ENCODE measurements at regions not wholly inside any gene's neighbourhood (a gene's known extent, or its start where the extent isn't known, plus 50 kb on each side); places are given as distances from the start of the nearest gene placed in this dataset.

DNA sequence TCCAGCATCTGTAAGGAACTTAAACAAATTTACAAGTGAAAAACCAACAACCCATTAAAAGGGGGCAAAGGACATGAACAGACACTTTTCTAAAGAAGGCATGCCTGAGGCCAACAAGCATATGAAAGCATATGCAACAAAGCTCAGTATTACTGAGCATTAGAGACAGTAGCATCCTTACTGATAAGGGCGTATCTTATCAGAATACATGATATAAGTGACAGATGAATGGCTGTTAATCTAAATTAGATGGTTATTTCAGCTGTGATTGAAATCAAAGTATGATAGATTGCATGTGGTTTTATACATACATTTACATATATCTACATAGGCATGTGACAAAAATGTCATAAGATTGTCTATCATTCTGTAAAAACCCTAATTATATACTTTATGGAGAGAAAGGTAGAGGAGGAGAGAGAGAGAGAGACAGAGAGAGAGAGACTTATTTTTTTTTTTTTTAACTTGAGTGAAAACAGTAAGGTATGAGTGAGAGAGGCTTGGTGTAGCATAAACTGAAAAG, 1240.7 kb downstream of the FAM181B start:
- H2BK5ac ChIP-seq (ENCODE audit: low read depth, low read length, poor library complexity, severe bottlenecking), result no peak overlapping the region
- H3K4me2 ChIP-seq (ENCODE audit: low read depth, low read length), result no peak overlapping the region
- no peak overlapping the region for H3K27ac ChIP-seq (ENCODE audit: insufficient read depth, low read length)
- BruUV-seq (replicated peaks), result no TSS peak
- no peak overlapping the region for H3K4me3 ChIP-seq (ENCODE audit: insufficient read depth, low read depth, low read length)
- no peaks in the 10 kb centered on the region for H3K9me1 ChIP-seq (ENCODE audit: insufficient read depth, low read length)
- in situ Hi-C loops (cut with MboI; ENCODE audit: low sequenced_read_pairs) (no loop called here), dilution Hi-C loops (cut with HindIII; ENCODE audit: low sequenced_read_pairs, unreplicated experiment) (no loop called here), intact Hi-C loops (cut with micrococcal nuclease) (no loop called here)
- no peaks in the 10 kb centered on the region for H3K79me1 ChIP-seq (ENCODE audit: low read depth in 1 of 2, low read length in 2 of 2)
- H3K14ac ChIP-seq (replicated peaks; ENCODE audit: low read depth, low read length), result no peak overlapping the region
- H3K56ac ChIP-seq (ENCODE audit: extremely low read depth, insufficient read depth, low read length), result no peak overlapping the region
- H4K5ac ChIP-seq (ENCODE audit: low read depth, low read length), result no peak overlapping the region
- H2AK9ac ChIP-seq (replicated peaks; ENCODE audit: low read depth, low read length, poor library complexity), result no peak overlapping the region
- no peak for TF ChIP-seq MAZ (IDR thresholded peaks at IDR 0.05; ENCODE audit: borderline replicate concordance, low read depth, low read length)
- TF ChIP-seq, protein P1, sequence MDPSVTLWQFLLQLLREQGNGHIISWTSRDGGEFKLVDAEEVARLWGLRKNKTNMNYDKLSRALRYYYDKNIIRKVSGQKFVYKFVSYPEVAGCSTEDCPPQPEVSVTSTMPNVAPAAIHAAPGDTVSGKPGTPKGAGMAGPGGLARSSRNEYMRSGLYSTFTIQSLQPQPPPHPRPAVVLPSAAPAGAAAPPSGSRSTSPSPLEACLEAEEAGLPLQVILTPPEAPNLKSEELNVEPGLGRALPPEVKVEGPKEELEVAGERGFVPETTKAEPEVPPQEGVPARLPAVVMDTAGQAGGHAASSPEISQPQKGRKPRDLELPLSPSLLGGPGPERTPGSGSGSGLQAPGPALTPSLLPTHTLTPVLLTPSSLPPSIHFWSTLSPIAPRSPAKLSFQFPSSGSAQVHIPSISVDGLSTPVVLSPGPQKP (IDR thresholded peaks at IDR 0.05; ENCODE audit: borderline replicate concordance, low read depth, low read length), result no peak
- no peak overlapping the region for H4K8ac ChIP-seq (ENCODE audit: low read depth in 2 of 2, low read length in 2 of 2)
- H3K36me3 ChIP-seq (ENCODE audit: control insufficient read depth, insufficient read depth, low read length), result no peaks in the 10 kb centered on the region
- no peak overlapping the region for H2AFZ ChIP-seq (replicated peaks; ENCODE audit: low read length, poor library complexity)
- no peak overlapping the region for H3K18ac ChIP-seq (ENCODE audit: low read depth, low read length)
- no peaks in the 10 kb centered on the region for H3K27me3 ChIP-seq (ENCODE audit: control insufficient read depth, insufficient read depth, low read length)
- no peak for DNase-seq
- H2BK20ac ChIP-seq (ENCODE audit: low read depth, low read length), result no peak overlapping the region
- H3K4me1 ChIP-seq (ENCODE audit: control insufficient read depth, insufficient read depth, low read length), result no peaks in the 10 kb centered on the region
- POLR2A ChIA-PET (ENCODE audit: unreplicated experiment), result no interaction called here
- no peak overlapping the region for H2BK15ac ChIP-seq (ENCODE audit: low read depth, low read length)
- H3K4ac ChIP-seq (ENCODE audit: low read depth, low read length), result no peak overlapping the region
- no peaks in the 10 kb centered on the region for H3K9me3 ChIP-seq (ENCODE audit: control insufficient read depth, insufficient read depth, low read length)
- H3K23ac ChIP-seq (ENCODE audit: low read depth, low read length), result no peak overlapping the region
- no peak for ATAC-seq (ENCODE audit: low read depth)
- no peak overlapping the region for H4K91ac ChIP-seq (ENCODE audit: insufficient read depth, low read depth, low read length)
- WGBS, 2 experiments (ENCODE audit: extremely low coverage in 2 of 2, insufficient read length in 1 of 2), result no CpG with 5 or more reads among the region's 1 CpG
- H4K20me1 ChIP-seq (ENCODE audit: insufficient read depth, low read length), result no peaks in the 10 kb centered on the region
- CTCF ChIA-PET, result no interaction called here
- H2BK120ac ChIP-seq (ENCODE audit: low read depth, low read length), result no peak overlapping the region
- no peak overlapping the region for H2AK5ac ChIP-seq (ENCODE audit: low read depth, low read length)
- no peak overlapping the region for H3K9ac ChIP-seq (ENCODE audit: low read depth, low read length)
